Neural progenitor cell (in vitro differentiated cells): ENCODE measurements at regions not wholly inside any gene's neighbourhood (a gene's known extent, or its start where the extent isn't known, plus 50 kb on each side); places are given as distances from the start of the nearest gene placed in this dataset.
A peak's percentile ranks its signal among the peaks of the same experiment; 100 is the strongest.

Experiments used
- EZH2phosphoT487 ChIP-seq: fragments of 200-600 bp; sonication (generic); IDR thresholded peaks from 2 replicates; pipeline ENCODE4 v1.6.1; 2017; ENCODE audit warnings: antibody characterized with exemption
- TF ChIP-seq, protein P1 (sequence below): fragments of 200-600 bp; sonication (generic); IDR thresholded peaks from 2 replicates; pipeline ENCODE4 v1.5.1; 2017; ENCODE audit warnings: antibody characterized with exemption, mild to moderate bottlenecking

DNA sequence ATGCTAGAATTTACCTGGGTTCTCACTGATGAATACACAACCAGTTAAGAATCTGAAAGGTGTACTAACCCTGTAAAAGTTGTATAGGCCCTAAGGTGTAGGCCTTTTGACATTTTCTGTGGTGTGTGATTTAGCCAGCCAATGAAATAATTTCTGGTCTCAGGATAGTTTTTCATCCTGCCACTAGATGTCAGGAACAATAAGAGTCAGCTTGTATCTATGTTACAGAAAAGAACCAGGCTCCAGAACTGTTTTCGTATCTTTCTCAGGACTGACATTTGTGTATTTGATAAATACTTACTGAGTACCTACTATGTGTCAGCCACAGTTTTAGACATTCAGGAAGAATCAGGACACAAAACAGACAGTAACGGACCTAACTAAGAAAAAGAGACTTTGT is 673.6 kb upstream of the TENM3 start:
- TF ChIP-seq EZH2phosphoT487, result no peak
- TF ChIP-seq, protein P1, sequence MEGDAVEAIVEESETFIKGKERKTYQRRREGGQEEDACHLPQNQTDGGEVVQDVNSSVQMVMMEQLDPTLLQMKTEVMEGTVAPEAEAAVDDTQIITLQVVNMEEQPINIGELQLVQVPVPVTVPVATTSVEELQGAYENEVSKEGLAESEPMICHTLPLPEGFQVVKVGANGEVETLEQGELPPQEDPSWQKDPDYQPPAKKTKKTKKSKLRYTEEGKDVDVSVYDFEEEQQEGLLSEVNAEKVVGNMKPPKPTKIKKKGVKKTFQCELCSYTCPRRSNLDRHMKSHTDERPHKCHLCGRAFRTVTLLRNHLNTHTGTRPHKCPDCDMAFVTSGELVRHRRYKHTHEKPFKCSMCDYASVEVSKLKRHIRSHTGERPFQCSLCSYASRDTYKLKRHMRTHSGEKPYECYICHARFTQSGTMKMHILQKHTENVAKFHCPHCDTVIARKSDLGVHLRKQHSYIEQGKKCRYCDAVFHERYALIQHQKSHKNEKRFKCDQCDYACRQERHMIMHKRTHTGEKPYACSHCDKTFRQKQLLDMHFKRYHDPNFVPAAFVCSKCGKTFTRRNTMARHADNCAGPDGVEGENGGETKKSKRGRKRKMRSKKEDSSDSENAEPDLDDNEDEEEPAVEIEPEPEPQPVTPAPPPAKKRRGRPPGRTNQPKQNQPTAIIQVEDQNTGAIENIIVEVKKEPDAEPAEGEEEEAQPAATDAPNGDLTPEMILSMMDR, result peak; percentile 58
